Caco-2 (cell line): ENCODE measurements at regions not wholly inside any gene's neighbourhood (a gene's known extent, or its start where the extent isn't known, plus 50 kb on each side); places are given as distances from the start of the nearest gene placed in this dataset.
"Not testable (repeated sequence)": the region's sequence is repeated elsewhere in the genome, so short reads cannot be mapped to it uniquely, and the experiment has no call there.

Source experiments
- BruUV-seq: library from RNA; stranded (reverse); fragments of 400-500 nt; replicated peaks from 2 replicates; lab custom pipeline; 2021; lab: Mats Ljungman, UMichigan
- CTCF ChIA-PET: fragments of 300-600 bp; sonication (Branson Sonifier 250); formaldehyde crosslinking; loops from one replicate; lab custom pipeline; 2022; ENCODE audit warnings: antibody characterized with exemption; lab: Charles Lee
- POLR2A ChIA-PET: fragments of 300-600 bp; sonication (Branson Sonifier 250); formaldehyde crosslinking; loops from one replicate; lab custom pipeline; 2022; ENCODE audit warnings: antibody characterized with exemption; lab: Charles Lee
- DNase-seq, 2 experiments: peaks; one replicate each; pipeline versions ENCODE4 v3.0.0 to v3.0.0-alpha.2; 2020 to 2022
- H3K27me3 ChIP-seq: replicated peaks from 2 replicates; pipeline ENCODE4 v1.6.0; 2011; ENCODE audit warnings: low read length; ENCODE audit not compliant: control insufficient read depth, insufficient read depth
- H3K36me3 ChIP-seq: 2 replicates; pipeline ENCODE4 v1.5.1; 2011; ENCODE audit warnings: low read length; ENCODE audit not compliant: control insufficient read depth, insufficient read depth
- H3K4me1 ChIP-seq: fragments of 250-450 bp; sonication (Bioruptor Pico); 2 replicates; pipeline ENCODE4 v1.5.1; 2020; ENCODE audit warnings: mild to moderate bottlenecking
- H3K4me3 ChIP-seq: 2 replicates; pipeline ENCODE4 v1.5.1; 2011; ENCODE audit warnings: low read depth, mild to moderate bottlenecking, control low read depth, low read length
- H3K9me3 ChIP-seq: fragments of 250-450 bp; sonication (Bioruptor Pico); 2 replicates; pipeline ENCODE4 v1.5.1; 2020; ENCODE audit warnings: mild to moderate bottlenecking, moderate library complexity
- H3K27ac Mint-ChIP-seq: one replicate; pipeline ENCODE4 v1.8.0; 2022; ENCODE audit warnings: mixed read lengths; ENCODE audit not compliant: unreplicated experiment
- H3K27me3 Mint-ChIP-seq: one replicate; pipeline ENCODE4 v1.8.0; 2022; ENCODE audit warnings: mixed read lengths; ENCODE audit not compliant: insufficient read depth, unreplicated experiment
- H3K36me3 Mint-ChIP-seq: one replicate; pipeline ENCODE4 v1.8.0; 2022; ENCODE audit warnings: mild to moderate bottlenecking, mixed read lengths; ENCODE audit not compliant: insufficient read depth, unreplicated experiment
- H3K4me1 Mint-ChIP-seq: one replicate; pipeline ENCODE4 v1.8.0; 2022; ENCODE audit warnings: low read depth, mixed read lengths; ENCODE audit not compliant: unreplicated experiment
- H3K4me3 Mint-ChIP-seq: one replicate; pipeline ENCODE4 v1.8.0; 2022; ENCODE audit warnings: mild to moderate bottlenecking, moderate library complexity, mixed read lengths; ENCODE audit not compliant: unreplicated experiment
- H3K9me3 Mint-ChIP-seq: one replicate; pipeline ENCODE4 v1.8.0; 2022; ENCODE audit warnings: mixed read lengths; ENCODE audit not compliant: unreplicated experiment
- intact Hi-C: fragments of 100-400 bp; cut with micrococcal nuclease; formaldehyde crosslinking; loops from one replicate; pipeline ENCODE4 v1.10.0; 2022; ENCODE audit not compliant: unreplicated experiment
- TF ChIP-seq, protein P1 (sequence below), 2 experiments: fragments of 200-600 bp in 1 of 2; IDR thresholded peaks; 1 replicate in 1 of 2; 2 replicates in 1 of 2; pipeline versions ENCODE4 v1.5.1 to v1.8.0; 2011 to 2022; ENCODE audit warnings: antibody characterized with exemption in 1 of 2, control low read depth in 1 of 2, inconsistent platforms in 1 of 2, low read depth in 1 of 2, low read length in 1 of 2, mild to moderate bottlenecking in 1 of 2, moderate library complexity in 1 of 2; ENCODE audit not compliant: insufficient read depth in 1 of 2, severe bottlenecking in 1 of 2, unreplicated experiment in 1 of 2

DNA sequence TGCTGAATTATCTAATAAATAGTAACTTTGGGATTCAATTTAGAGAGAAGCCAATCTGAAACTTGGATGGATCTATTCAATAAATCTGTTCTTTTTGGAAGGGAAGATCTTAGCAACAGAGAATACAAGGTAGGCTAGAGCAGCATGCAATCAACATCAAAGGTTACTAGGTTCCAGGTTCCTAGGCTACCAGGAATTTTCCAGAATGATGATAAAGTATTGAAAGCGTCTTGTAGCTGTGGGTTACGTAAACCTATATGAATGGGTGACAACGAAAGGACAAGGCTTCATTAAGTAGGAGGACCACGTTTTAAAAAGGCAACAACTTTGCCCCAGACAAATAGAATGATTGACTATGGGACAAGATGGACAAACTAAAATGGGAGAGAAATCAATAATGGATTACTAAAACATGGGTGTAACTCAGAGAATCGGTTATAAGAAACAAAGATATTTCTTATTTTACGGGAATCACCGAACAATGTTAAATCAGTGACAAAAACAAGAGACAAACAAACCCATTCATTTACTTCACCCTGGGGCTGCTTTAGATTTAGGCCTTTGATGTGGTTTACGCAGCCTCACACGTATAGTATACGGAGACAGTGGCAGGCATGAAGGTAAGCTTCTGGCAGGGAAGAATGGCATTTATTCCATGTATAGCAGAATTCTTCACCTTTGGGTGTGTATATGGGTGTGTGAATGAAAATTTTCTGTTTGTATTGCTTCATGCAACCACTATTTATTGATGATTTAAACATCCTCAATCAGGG, 732.6 kb upstream of the PABPC4L start:
- ChIA-PET POLR2A (no interaction called here), CTCF (no interaction called here)
- no peaks in the 10 kb centered on the region for H3K36me3 Mint-ChIP-seq

DNA sequence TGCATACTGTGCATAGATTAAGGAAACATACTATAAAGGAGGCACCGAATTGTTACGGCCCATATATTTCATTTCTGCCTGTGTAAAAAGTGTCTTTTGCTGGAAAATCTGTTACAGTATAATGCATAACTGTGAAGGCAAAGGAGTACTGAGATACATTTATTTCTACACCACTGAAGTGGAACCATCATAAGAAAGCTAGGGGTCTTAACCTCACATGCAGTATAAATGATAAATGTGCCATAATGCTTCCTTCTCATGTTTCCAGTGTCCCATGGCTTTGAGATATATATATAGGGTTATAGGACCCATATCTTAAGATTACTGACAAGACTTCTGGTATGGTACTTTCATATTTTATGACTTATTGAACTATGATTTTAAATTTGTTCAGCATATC, 713.8 kb upstream of the PABPC4L start:
- Mint-ChIP-seq H3K9me3 (no peaks in the 10 kb centered on the region), H3K4me1 (no peaks in the 10 kb centered on the region), H3K27ac (no peak overlapping the region), H3K4me3 (no peak overlapping the region), H3K27me3 (no peaks in the 10 kb centered on the region), H3K36me3 (no peaks in the 10 kb centered on the region)
- Histone ChIP-seq H3K9me3 (no peaks in the 10 kb centered on the region), H3K27me3 (no peaks in the 10 kb centered on the region), H3K4me1 (no peaks in the 10 kb centered on the region), H3K36me3 (no peaks in the 10 kb centered on the region), H3K4me3 (no peak overlapping the region)
- no peak for DNase-seq
- CTCF ChIA-PET = no interaction called here
- TF ChIP-seq, protein P1, sequence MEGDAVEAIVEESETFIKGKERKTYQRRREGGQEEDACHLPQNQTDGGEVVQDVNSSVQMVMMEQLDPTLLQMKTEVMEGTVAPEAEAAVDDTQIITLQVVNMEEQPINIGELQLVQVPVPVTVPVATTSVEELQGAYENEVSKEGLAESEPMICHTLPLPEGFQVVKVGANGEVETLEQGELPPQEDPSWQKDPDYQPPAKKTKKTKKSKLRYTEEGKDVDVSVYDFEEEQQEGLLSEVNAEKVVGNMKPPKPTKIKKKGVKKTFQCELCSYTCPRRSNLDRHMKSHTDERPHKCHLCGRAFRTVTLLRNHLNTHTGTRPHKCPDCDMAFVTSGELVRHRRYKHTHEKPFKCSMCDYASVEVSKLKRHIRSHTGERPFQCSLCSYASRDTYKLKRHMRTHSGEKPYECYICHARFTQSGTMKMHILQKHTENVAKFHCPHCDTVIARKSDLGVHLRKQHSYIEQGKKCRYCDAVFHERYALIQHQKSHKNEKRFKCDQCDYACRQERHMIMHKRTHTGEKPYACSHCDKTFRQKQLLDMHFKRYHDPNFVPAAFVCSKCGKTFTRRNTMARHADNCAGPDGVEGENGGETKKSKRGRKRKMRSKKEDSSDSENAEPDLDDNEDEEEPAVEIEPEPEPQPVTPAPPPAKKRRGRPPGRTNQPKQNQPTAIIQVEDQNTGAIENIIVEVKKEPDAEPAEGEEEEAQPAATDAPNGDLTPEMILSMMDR (IDR thresholded peaks at IDR 0.05; ENCODE audit: insufficient read depth in 1 of 2, low read depth in 1 of 2, low read length in 1 of 2, severe bottlenecking in 1 of 2, unreplicated experiment in 1 of 2) = no peak
- no TSS peak for BruUV-seq
- intact Hi-C loops = no loop called here
- POLR2A ChIA-PET = no interaction called here

More for the DNA sequence above, 732.6 kb upstream of the PABPC4L start:
- H3K36me3 ChIP-seq = no peaks in the 10 kb centered on the region
- H3K27ac Mint-ChIP-seq = no peak overlapping the region
- TF ChIP-seq, protein P1 (IDR thresholded peaks at IDR 0.05; ENCODE audit: insufficient read depth in 1 of 2, low read depth in 1 of 2, low read length in 1 of 2, severe bottlenecking in 1 of 2, unreplicated experiment in 1 of 2) = no peak
- peaks cover 2% of the 10 kb centered on the region for H3K27me3 Mint-ChIP-seq
- H3K27me3 ChIP-seq = no peaks in the 10 kb centered on the region
- H3K9me3 ChIP-seq = no peaks in the 10 kb centered on the region
- no peaks in the 10 kb centered on the region for H3K4me1 ChIP-seq
- H3K4me3 ChIP-seq = no peak overlapping the region
- H3K4me1 Mint-ChIP-seq = no peaks in the 10 kb centered on the region
- no TSS peak for BruUV-seq
- H3K4me3 Mint-ChIP-seq = no peak overlapping the region
- intact Hi-C loops = no loop called here
- no peak for DNase-seq
- no peaks in the 10 kb centered on the region for H3K9me3 Mint-ChIP-seq

DNA sequence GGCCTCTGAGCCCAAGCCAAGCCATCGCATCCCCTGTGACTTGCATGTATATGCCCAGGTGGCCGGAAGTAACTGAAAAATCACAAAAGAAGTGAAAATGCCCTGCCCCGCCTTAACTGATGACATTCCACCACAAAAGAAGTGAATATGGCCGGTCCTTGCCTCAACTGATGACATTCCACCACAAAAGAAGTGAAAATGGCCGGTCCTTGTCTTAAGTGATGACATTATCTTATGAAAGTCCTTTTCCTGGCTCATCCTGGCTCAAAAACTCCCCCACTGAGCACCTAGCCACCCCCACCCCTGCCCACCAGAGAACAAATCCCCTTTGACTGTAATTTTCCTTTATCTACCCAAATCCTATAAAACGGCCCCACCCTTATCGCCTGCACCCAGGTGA, 712.7 kb upstream of the PABPC4L start:
- H3K27me3 ChIP-seq, CTCF ChIA-PET, DNase-seq, H3K27me3 Mint-ChIP-seq, H3K9me3 ChIP-seq, H3K4me1 Mint-ChIP-seq, H3K9me3 Mint-ChIP-seq, H3K36me3 Mint-ChIP-seq, H3K36me3 ChIP-seq, H3K27ac Mint-ChIP-seq, H3K4me3 Mint-ChIP-seq, BruUV-seq, H3K4me3 ChIP-seq, H3K4me1 ChIP-seq, POLR2A ChIA-PET, intact Hi-C loops: not testable (repeated sequence)
